ENCODE measurements at regions not wholly inside any gene's neighbourhood (a gene's known extent, or its start where the extent isn't known, plus 50 kb on each side); places are given as distances from the start of the nearest gene placed in this dataset.
A peak's percentile ranks its signal among the peaks of the same experiment; 100 is the strongest.

DNA sequence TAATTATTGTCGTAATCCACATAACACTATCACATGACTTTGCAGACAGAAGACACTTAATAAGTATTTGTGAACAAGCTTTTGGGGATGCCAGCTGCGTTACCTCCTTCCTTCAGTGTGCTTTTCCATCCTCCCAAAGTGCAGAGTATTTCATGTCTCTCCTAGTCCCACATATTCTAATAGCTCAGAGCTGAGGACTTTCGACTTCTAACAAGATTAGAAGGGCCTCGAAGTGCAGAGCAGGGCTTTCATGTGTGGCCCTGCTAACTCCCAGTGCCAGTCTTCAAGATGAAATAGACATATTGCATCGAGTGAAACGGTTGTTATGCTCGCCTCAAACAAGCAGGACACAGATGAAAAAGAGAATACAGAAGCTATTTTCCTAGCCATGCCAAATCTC is 125.7 kb upstream of the RNF32 start:
- H3K36me3 ChIP-seq (ENCODE audit: insufficient read depth, low read length) = no peaks in the 10 kb centered on the region
- Mint-ChIP-seq H3K9me3 (peaks cover 0 to 24% (median 18%) of the 10 kb centered on the region in 8 donors), H3K4me3 (peak overlapping the region in 1 of 8 donors; percentile 11), H3K36me3 (peaks cover 3 to 6% of the 10 kb centered on the region in 2 donors), H3K27me3 (peaks cover 2 to 5% of the 10 kb centered on the region in 2 donors), H3K4me1 (no peaks in the 10 kb centered on the region), H3K27ac (no peak overlapping the region)
- H3K9me3 ChIP-seq (ENCODE audit: control insufficient read depth in 1 of 2, low read length in 2 of 2) = peaks cover 0 to 6% of the 10 kb centered on the region in 2 donors
- intact Hi-C loops (cut with micrococcal nuclease) = no loop called here
- no peak overlapping the region for H3K4me3 ChIP-seq (ENCODE audit: low read length in 2 of 2)
- no peak overlapping the region for H3K27ac ChIP-seq (ENCODE audit: low read depth, low read length)
- CTCF ChIA-PET (ENCODE audit: partially characterized antibody) = no interaction called here
- POLR2A ChIA-PET (ENCODE audit: partially characterized antibody) = no interaction called here
- no peaks in the 10 kb centered on the region for H3K4me1 ChIP-seq (ENCODE audit: insufficient read depth, low read length)
- no peaks in the 10 kb centered on the region for H3K27me3 ChIP-seq (ENCODE audit: insufficient read depth, low read length)
- DNase-seq = no peak

DNA sequence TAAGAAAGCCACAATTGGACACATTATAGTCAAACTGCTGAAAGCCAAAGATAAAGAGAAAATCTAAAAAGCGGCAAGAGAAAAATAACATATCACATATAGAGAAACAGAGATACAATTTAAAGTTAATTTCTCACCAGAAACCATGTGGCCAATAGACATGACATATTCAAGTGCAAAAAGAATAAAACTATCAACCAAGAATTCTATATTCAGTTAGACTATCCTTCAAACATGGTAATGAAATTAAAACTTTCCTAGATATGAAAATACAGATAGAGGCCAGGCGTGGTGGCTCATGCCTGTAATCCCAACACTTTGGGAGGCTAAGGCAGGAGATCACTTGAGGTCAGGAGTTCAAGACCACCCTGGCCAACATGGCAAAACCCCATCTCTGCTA is 129.1 kb upstream of the RNF32 start:
- POLR2A ChIA-PET (ENCODE audit: partially characterized antibody) = no interaction called here
- Mint-ChIP-seq H3K27ac (no peak overlapping the region), H3K4me1 (no peaks in the 10 kb centered on the region), H3K27me3 (peaks cover 6 to 7% of the 10 kb centered on the region in 2 donors), H3K4me3 (no peak overlapping the region), H3K9me3 (peaks cover 3 to 46% (median 34%) of the 10 kb centered on the region in 8 donors), H3K36me3 (peaks cover 3 to 11% of the 10 kb centered on the region in 2 donors)
- no peak for DNase-seq
- CTCF ChIA-PET (ENCODE audit: partially characterized antibody) = no interaction called here
- no peak overlapping the region for H3K4me3 ChIP-seq (ENCODE audit: low read length in 2 of 2)
- intact Hi-C loops (cut with micrococcal nuclease) = no loop called here
- H3K36me3 ChIP-seq (ENCODE audit: insufficient read depth, low read length) = no peaks in the 10 kb centered on the region
- no peaks in the 10 kb centered on the region for H3K27me3 ChIP-seq (ENCODE audit: insufficient read depth, low read length)
- peaks cover 0 to 6% of the 10 kb centered on the region in 2 donors for H3K9me3 ChIP-seq (ENCODE audit: control insufficient read depth in 1 of 2, low read length in 2 of 2)
- no peaks in the 10 kb centered on the region for H3K4me1 ChIP-seq (ENCODE audit: insufficient read depth, low read length)
- H3K27ac ChIP-seq (ENCODE audit: low read depth, low read length) = no peak overlapping the region

- H3K4me1 ChIP-seq (ENCODE audit: insufficient read depth, low read length) = no peaks in the 10 kb centered on the region
- H3K36me3 Mint-ChIP-seq = peaks cover 3 to 11% of the 10 kb centered on the region in 2 donors
- CTCF ChIA-PET (ENCODE audit: partially characterized antibody) = no interaction called here
Observed at GRCh38 chr7:156510966-156511365, 129.6 kb upstream of the RNF32 start.

GRCh38 chr7:156509216-156509615 is 131.4 kb upstream of the RNF32 start:
- POLR2A ChIA-PET (ENCODE audit: partially characterized antibody) = no interaction called here
- CTCF ChIA-PET (ENCODE audit: partially characterized antibody) = no interaction called here
- peaks cover 0 to 6% of the 10 kb centered on the region in 2 donors for H3K9me3 ChIP-seq (ENCODE audit: control insufficient read depth in 1 of 2, low read length in 2 of 2)
- no peaks in the 10 kb centered on the region for H3K4me1 Mint-ChIP-seq
- H3K36me3 ChIP-seq (ENCODE audit: insufficient read depth, low read length) = no peaks in the 10 kb centered on the region
- H3K4me3 ChIP-seq (ENCODE audit: low read length in 2 of 2) = no peak overlapping the region
- H3K4me3 Mint-ChIP-seq = no peak overlapping the region
- H3K27ac Mint-ChIP-seq = no peak overlapping the region
- no peaks in the 10 kb centered on the region for H3K4me1 ChIP-seq (ENCODE audit: insufficient read depth, low read length)
- H3K27me3 Mint-ChIP-seq = peaks cover 6 to 7% of the 10 kb centered on the region in 2 donors
- peaks cover 3 to 46% (median 34%) of the 10 kb centered on the region in 8 donors for H3K9me3 Mint-ChIP-seq
- H3K27ac ChIP-seq (ENCODE audit: low read depth, low read length) = no peak overlapping the region
- no peaks in the 10 kb centered on the region for H3K27me3 ChIP-seq (ENCODE audit: insufficient read depth, low read length)
- H3K36me3 Mint-ChIP-seq = peaks cover 3 to 11% of the 10 kb centered on the region in 2 donors
- intact Hi-C loops (cut with micrococcal nuclease) = no loop called here
- no peak for DNase-seq

More at GRCh38 chr7:156510966-156511365, 129.6 kb upstream of the RNF32 start:
- Mint-ChIP-seq H3K27me3 (peaks cover 6 to 7% of the 10 kb centered on the region in 2 donors), H3K27ac (no peak overlapping the region), H3K4me1 (no peaks in the 10 kb centered on the region), H3K4me3 (no peak overlapping the region), H3K9me3 (peaks cover 3 to 46% (median 34%) of the 10 kb centered on the region in 8 donors)
- H3K36me3 ChIP-seq (ENCODE audit: insufficient read depth, low read length) = no peaks in the 10 kb centered on the region
- intact Hi-C loops (cut with micrococcal nuclease) = no loop called here
- H3K4me3 ChIP-seq (ENCODE audit: low read length in 2 of 2) = no peak overlapping the region
- no peak overlapping the region for H3K27ac ChIP-seq (ENCODE audit: low read depth, low read length)
- no peak for DNase-seq
- H3K9me3 ChIP-seq (ENCODE audit: control insufficient read depth in 1 of 2, low read length in 2 of 2) = peaks cover 0 to 6% of the 10 kb centered on the region in 2 donors
- no peaks in the 10 kb centered on the region for H3K27me3 ChIP-seq (ENCODE audit: insufficient read depth, low read length)
- POLR2A ChIA-PET (ENCODE audit: partially characterized antibody) = no interaction called here

DNA sequence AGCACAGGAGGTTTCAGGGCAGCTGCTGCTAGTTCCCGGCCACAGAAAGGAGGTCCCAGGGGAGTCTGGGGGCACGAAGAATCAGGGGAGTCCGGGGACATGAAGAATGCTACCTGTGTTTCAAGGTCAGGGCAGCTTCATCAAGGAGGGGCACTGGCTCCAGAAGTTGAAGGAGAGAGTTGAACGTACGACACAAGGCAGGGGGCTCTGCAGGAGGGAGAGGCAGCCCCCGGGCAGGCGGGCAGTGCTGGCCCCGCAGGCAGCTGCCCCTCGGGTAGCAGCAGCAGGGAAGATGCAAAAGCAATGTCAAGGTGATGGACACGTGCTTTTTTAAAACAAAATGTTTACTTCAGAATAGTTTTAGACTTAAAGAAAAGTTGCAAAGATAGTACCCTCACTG is 134.7 kb upstream of the RNF32 start:
- H3K4me3 Mint-ChIP-seq = no peak overlapping the region
- Histone ChIP-seq H3K4me3 (ENCODE audit: low read length in 2 of 2) (no peak overlapping the region), H3K27me3 (ENCODE audit: insufficient read depth, low read length) (no peaks in the 10 kb centered on the region), H3K36me3 (ENCODE audit: insufficient read depth, low read length) (no peaks in the 10 kb centered on the region), H3K9me3 (ENCODE audit: control insufficient read depth in 1 of 2, low read length in 2 of 2) (peaks cover 0 to 6% of the 10 kb centered on the region in 2 donors), H3K27ac (ENCODE audit: low read depth, low read length) (no peak overlapping the region), H3K4me1 (ENCODE audit: insufficient read depth, low read length) (no peaks in the 10 kb centered on the region)
- ChIA-PET POLR2A (ENCODE audit: partially characterized antibody) (no interaction called here), CTCF (ENCODE audit: partially characterized antibody) (no interaction called here)
- H3K27ac Mint-ChIP-seq = no peak overlapping the region
- intact Hi-C loops (cut with micrococcal nuclease) = no loop called here
- H3K27me3 Mint-ChIP-seq = peaks cover 4 to 9% of the 10 kb centered on the region in 2 donors
- no peaks in the 10 kb centered on the region for H3K4me1 Mint-ChIP-seq
- peaks cover under 1 to 6% of the 10 kb centered on the region in 2 donors for H3K36me3 Mint-ChIP-seq
- no peak for DNase-seq
- H3K9me3 Mint-ChIP-seq = peaks cover 3 to 40% (median 25%) of the 10 kb centered on the region in 8 donors

- intact Hi-C loops (cut with micrococcal nuclease) = no loop called here
- Mint-ChIP-seq H3K36me3 (peaks cover 0 to 5% of the 10 kb centered on the region in 2 donors), H3K27me3 (peaks cover 4 to 9% of the 10 kb centered on the region in 2 donors), H3K27ac (no peak overlapping the region), H3K9me3 (peaks cover 3 to 35% (median 17%) of the 10 kb centered on the region in 8 donors), H3K4me3 (no peak overlapping the region), H3K4me1 (no peaks in the 10 kb centered on the region)
- no peaks in the 10 kb centered on the region for H3K36me3 ChIP-seq (ENCODE audit: insufficient read depth, low read length)
- H3K4me3 ChIP-seq (ENCODE audit: low read length in 2 of 2) = no peak overlapping the region
- no peak for DNase-seq
- ChIA-PET CTCF (ENCODE audit: partially characterized antibody) (no interaction called here), POLR2A (ENCODE audit: partially characterized antibody) (no interaction called here)
- no peaks in the 10 kb centered on the region for H3K9me3 ChIP-seq (ENCODE audit: control insufficient read depth in 1 of 2, low read length in 2 of 2)
- H3K27ac ChIP-seq (ENCODE audit: low read depth, low read length) = no peak overlapping the region
- H3K4me1 ChIP-seq (ENCODE audit: insufficient read depth, low read length) = no peaks in the 10 kb centered on the region
- no peaks in the 10 kb centered on the region for H3K27me3 ChIP-seq (ENCODE audit: insufficient read depth, low read length)
Observed at GRCh38 chr7:156504687-156505545, 135.7 kb upstream of the RNF32 start.

- intact Hi-C loops (cut with micrococcal nuclease) = no loop called here
- ChIA-PET POLR2A (ENCODE audit: partially characterized antibody) (no interaction called here), CTCF (ENCODE audit: partially characterized antibody) (no interaction called here)
- H3K36me3 Mint-ChIP-seq = no peaks in the 10 kb centered on the region
- Histone ChIP-seq H3K9me3 (ENCODE audit: control insufficient read depth in 1 of 2, low read length in 2 of 2) (no peaks in the 10 kb centered on the region), H3K4me1 (ENCODE audit: insufficient read depth, low read length) (no peaks in the 10 kb centered on the region), H3K27me3 (ENCODE audit: insufficient read depth, low read length) (no peaks in the 10 kb centered on the region), H3K27ac (ENCODE audit: low read depth, low read length) (no peak overlapping the region), H3K36me3 (ENCODE audit: insufficient read depth, low read length) (no peaks in the 10 kb centered on the region), H3K4me3 (ENCODE audit: low read length in 2 of 2) (no peak overlapping the region)
- peaks cover 4% of the 10 kb centered on the region in 2 donors for H3K27me3 Mint-ChIP-seq
- no peak for DNase-seq
- no peaks in the 10 kb centered on the region for H3K4me1 Mint-ChIP-seq
- H3K4me3 Mint-ChIP-seq = no peak overlapping the region
- H3K9me3 Mint-ChIP-seq = peaks cover 0 to 26% (median 9%) of the 10 kb centered on the region in 8 donors
- no peak overlapping the region for H3K27ac Mint-ChIP-seq
Observed at GRCh38 chr7:156504006-156504405, 136.6 kb upstream of the RNF32 start.

All from CD4-positive, alpha-beta memory T cell (primary cell).